GM12891 (cell line): ENCODE measurements at regions not wholly inside any gene's neighbourhood (a gene's known extent, or its start where the extent isn't known, plus 50 kb on each side); places are given as distances from the start of the nearest gene placed in this dataset.

Source experiments
- DNase-seq: peaks from one replicate; pipeline ENCODE4 v3.0.0; 2011; ENCODE audit warnings: low spot score; ENCODE audit not compliant: insufficient read length
- FAIRE-seq: peaks from 2 replicates; lab custom pipeline; 2011; peaks lifted over from hg19 to GRCh38; lab: Jason Lieb, UNC
- PAX5 ChIP-seq: IDR thresholded peaks from 2 replicates; pipeline ENCODE4 v1.6.1; 2011; ENCODE audit warnings: low read length, moderate library complexity, mild to moderate bottlenecking; ENCODE audit not compliant: insufficient read depth, severe bottlenecking
- POLR2A ChIP-seq: IDR thresholded peaks from 2 replicates; pipeline ENCODE4 v1.6.1; 2011; ENCODE audit warnings: low read depth, low read length, control low read depth
- POLR2AphosphoS5 ChIP-seq: IDR thresholded peaks from 2 replicates; pipeline ENCODE4 v1.6.1; 2011; ENCODE audit warnings: low read depth, low read length, control low read depth
- POU2F2 ChIP-seq: IDR thresholded peaks from 2 replicates; pipeline ENCODE4 v1.6.1; 2011; ENCODE audit warnings: low read depth, mild to moderate bottlenecking, control low read depth, low read length, moderate library complexity
- SPI1 ChIP-seq: IDR thresholded peaks from 2 replicates; pipeline ENCODE4 v1.6.1; 2011; ENCODE audit warnings: low read depth, low read length, control low read depth
- TAF1 ChIP-seq: IDR thresholded peaks from 2 replicates; pipeline ENCODE4 v1.6.1; 2011; ENCODE audit warnings: low read depth, low read length, control low read depth

GRCh38 chr9:13737885-13738284, 458.4 kb upstream of the MPDZ start:
- FAIRE-seq: no peak
- TF ChIP-seq POLR2AphosphoS5 (no peak), PAX5 (no peak), TAF1 (no peak), POLR2A (no peak), POU2F2 (no peak), SPI1 (no peak)
- DNase-seq: no peak

- FAIRE-seq (no peak), DNase-seq (no peak)
- TF ChIP-seq POLR2A: no peak
- no peak for TF ChIP-seq PAX5
- no peak for TF ChIP-seq SPI1
- no peak for TF ChIP-seq POLR2AphosphoS5
- TF ChIP-seq TAF1: no peak
- TF ChIP-seq POU2F2: no peak
Observed at GRCh38 chr9:13735181-13735580, 455.7 kb upstream of the MPDZ start.

GRCh38 chr9:13734601-13735000, 455.1 kb upstream of the MPDZ start:
- no peak for TF ChIP-seq POU2F2
- no peak for TF ChIP-seq POLR2AphosphoS5
- TF ChIP-seq POLR2A: no peak
- FAIRE-seq (no peak), DNase-seq (no peak)

GRCh38 chr9:13732290-13732689, 452.8 kb upstream of the MPDZ start:
- FAIRE-seq (no peak), DNase-seq (no peak)
- TF ChIP-seq PAX5 (no peak), TAF1 (no peak), POLR2A (no peak), SPI1 (no peak), POU2F2 (no peak), POLR2AphosphoS5 (no peak)

- DNase-seq: no peak
- TF ChIP-seq TAF1 (no peak), POLR2A (no peak), PAX5 (no peak), SPI1 (no peak), POLR2AphosphoS5 (no peak), POU2F2 (no peak)
- no peak for FAIRE-seq
Observed at GRCh38 chr9:13731637-13732036, 452.1 kb upstream of the MPDZ start.

GRCh38 chr9:13729955-13730354, 450.5 kb upstream of the MPDZ start:
- FAIRE-seq (no peak), DNase-seq (no peak)
- no peak for TF ChIP-seq POLR2AphosphoS5
- TF ChIP-seq POU2F2: no peak
- TF ChIP-seq PAX5: no peak
- TF ChIP-seq SPI1: no peak
- no peak for TF ChIP-seq POLR2A
- no peak for TF ChIP-seq TAF1

GRCh38 chr9:13728917-13729811, 449.7 kb upstream of the MPDZ start:
- FAIRE-seq (no peak), DNase-seq (no peak)
- no peak for TF ChIP-seq SPI1
- no peak for TF ChIP-seq POLR2AphosphoS5
- TF ChIP-seq POLR2A: no peak
- TF ChIP-seq PAX5: no peak
- TF ChIP-seq TAF1: no peak
- TF ChIP-seq POU2F2: no peak

- no peak for DNase-seq
- TF ChIP-seq POU2F2 (no peak), TAF1 (no peak), SPI1 (no peak), POLR2AphosphoS5 (no peak), PAX5 (no peak), POLR2A (no peak)
- no peak for FAIRE-seq
Observed at GRCh38 chr9:13728131-13728530, 448.6 kb upstream of the MPDZ start.

- TF ChIP-seq SPI1 (no peak), POLR2AphosphoS5 (no peak), PAX5 (no peak), TAF1 (no peak), POU2F2 (no peak), POLR2A (no peak)
- FAIRE-seq: no peak
- no peak for DNase-seq
Observed at GRCh38 chr9:13726746-13727145, 447.3 kb upstream of the MPDZ start.

GRCh38 chr9:13725516-13725915, 446.0 kb upstream of the MPDZ start:
- DNase-seq (no peak), FAIRE-seq (no peak)
- no peak for TF ChIP-seq PAX5
- TF ChIP-seq POU2F2: no peak
- TF ChIP-seq POLR2AphosphoS5: no peak
- no peak for TF ChIP-seq SPI1
- TF ChIP-seq TAF1: no peak
- TF ChIP-seq POLR2A: no peak
